IMR-90 (cell line): ENCODE measurements at regions not wholly inside any gene's neighbourhood (a gene's known extent, or its start where the extent isn't known, plus 50 kb on each side); places are given as distances from the start of the nearest gene placed in this dataset.
A peak's percentile ranks its signal among the peaks of the same experiment; 100 is the strongest.

Source experiments
- ATAC-seq: fragments of 200-7000 bp; cut with Tn5 transposase; 2 replicates; pipeline ENCODE4 v1.9.1; 2020; ENCODE audit warnings: low read depth, mild to moderate bottlenecking, moderate library complexity
- BruUV-seq: library from RNA; stranded (reverse); fragments of 400-500 nt; replicated peaks from 2 replicates; lab custom pipeline; 2021; lab: Mats Ljungman, UMichigan
- CTCF ChIA-PET: fragments of 300-600 bp; formaldehyde crosslinking; extraction: SDS; loops from one replicate; lab custom pipeline; 2021; ENCODE audit warnings: antibody characterized with exemption; lab: Yijun Ruan, JAX
- POLR2A ChIA-PET: fragments of 300-600 bp; sonication (Branson Sonifier 250); formaldehyde crosslinking; loops from one replicate; lab custom pipeline; 2022; ENCODE audit warnings: antibody characterized with exemption; ENCODE audit not compliant: unreplicated experiment; lab: Charles Lee
- DNase-seq: peaks from one replicate; pipeline ENCODE4 v3.0.0; 2013
- H2AFZ ChIP-seq: replicated peaks from 2 replicates; pipeline ENCODE3; 2013; ENCODE audit warnings: low read length, mild to moderate bottlenecking; ENCODE audit not compliant: poor library complexity
- H2AK5ac ChIP-seq: 2 replicates; pipeline ENCODE4 v1.6.1; 2013; ENCODE audit warnings: low read depth, low read length, inconsistent platforms
- H2AK9ac ChIP-seq: replicated peaks from 2 replicates; pipeline ENCODE3; 2013; ENCODE audit warnings: mild to moderate bottlenecking, low read depth, low read length, moderate library complexity; ENCODE audit not compliant: poor library complexity
- H2BK120ac ChIP-seq: 2 replicates; pipeline ENCODE4 v1.6.1; 2013; ENCODE audit warnings: low read depth, low read length, inconsistent platforms
- H2BK15ac ChIP-seq: 3 replicates; pipeline ENCODE4 v1.6.1; 2013; ENCODE audit warnings: low read depth, low read length, inconsistent platforms
- H2BK20ac ChIP-seq: 2 replicates; pipeline ENCODE4 v1.6.1; 2013; ENCODE audit warnings: low read depth, mild to moderate bottlenecking, inconsistent platforms, low read length, moderate library complexity
- H2BK5ac ChIP-seq: 2 replicates; pipeline ENCODE4 v1.6.1; 2013; ENCODE audit warnings: mild to moderate bottlenecking, low read depth, low read length, inconsistent platforms; ENCODE audit not compliant: poor library complexity, severe bottlenecking
- H3K14ac ChIP-seq: replicated peaks from 2 replicates; pipeline ENCODE4 v1.6.1; 2013; ENCODE audit warnings: low read depth, low read length, inconsistent platforms
- H3K18ac ChIP-seq: 2 replicates; pipeline ENCODE4 v1.6.1; 2013; ENCODE audit warnings: low read depth, low read length, control low read depth
- H3K23ac ChIP-seq: 2 replicates; pipeline ENCODE4 v1.6.1; 2013; ENCODE audit warnings: low read depth, low read length, inconsistent platforms
- H3K27ac ChIP-seq: 2 replicates; pipeline ENCODE4 v1.5.1; 2013; ENCODE audit warnings: mild to moderate bottlenecking, control low read depth, low read length; ENCODE audit not compliant: insufficient read depth
- H3K27me3 ChIP-seq: 2 replicates; pipeline ENCODE4 v1.6.1; 2013; ENCODE audit warnings: low read length; ENCODE audit not compliant: control insufficient read depth, insufficient read depth
- H3K36me3 ChIP-seq: 2 replicates; pipeline ENCODE4 v1.6.1; 2013; ENCODE audit warnings: low read length, mixed read lengths; ENCODE audit not compliant: control insufficient read depth, insufficient read depth
- H3K4ac ChIP-seq: 2 replicates; pipeline ENCODE4 v1.6.1; 2013; ENCODE audit warnings: low read depth, low read length, inconsistent platforms
- H3K4me1 ChIP-seq: 2 replicates; pipeline ENCODE4 v1.6.1; 2013; ENCODE audit warnings: low read length, mixed read lengths; ENCODE audit not compliant: control insufficient read depth, insufficient read depth
- H3K4me2 ChIP-seq: 2 replicates; pipeline ENCODE4 v1.6.1; 2013; ENCODE audit warnings: low read depth, mild to moderate bottlenecking, control low read depth, low read length, moderate library complexity
- H3K4me3 ChIP-seq: 2 replicates; pipeline ENCODE4 v1.5.1; 2013; ENCODE audit warnings: low read depth, mild to moderate bottlenecking, control low read depth, low read length, moderate library complexity; ENCODE audit not compliant: insufficient read depth
- H3K56ac ChIP-seq: 2 replicates; pipeline ENCODE4 v1.6.1; 2013; ENCODE audit warnings: low read length, inconsistent platforms; ENCODE audit not compliant: insufficient read depth; ENCODE audit errors: extremely low read depth
- H3K79me1 ChIP-seq, 2 experiments: 2 replicates each; pipeline ENCODE4 v1.6.1; 2013; ENCODE audit warnings: low read length in 2 of 2, inconsistent platforms in 1 of 2, low read depth in 1 of 2
- H3K9ac ChIP-seq: 2 replicates; pipeline ENCODE4 v1.6.1; 2013; ENCODE audit warnings: low read depth, low read length, control low read depth
- H3K9me1 ChIP-seq: 2 replicates; pipeline ENCODE4 v1.6.1; 2013; ENCODE audit warnings: low read length, inconsistent platforms; ENCODE audit not compliant: insufficient read depth
- H3K9me3 ChIP-seq: 2 replicates; pipeline ENCODE4 v1.6.1; 2013; ENCODE audit warnings: low read length; ENCODE audit not compliant: control insufficient read depth, insufficient read depth
- H4K20me1 ChIP-seq: 2 replicates; pipeline ENCODE4 v1.6.1; 2013; ENCODE audit warnings: low read length, inconsistent platforms; ENCODE audit not compliant: insufficient read depth
- H4K5ac ChIP-seq: 2 replicates; pipeline ENCODE4 v1.6.1; 2013; ENCODE audit warnings: mild to moderate bottlenecking, low read depth, low read length, control low read depth
- H4K8ac ChIP-seq, 2 experiments: 2 replicates each; pipeline ENCODE4 v1.6.1; 2013; ENCODE audit warnings: low read depth in 2 of 2, low read length in 2 of 2, control low read depth in 1 of 2, inconsistent platforms in 1 of 2
- H4K91ac ChIP-seq: 2 replicates; pipeline ENCODE4 v1.6.1; 2013; ENCODE audit warnings: low read depth, low read length, inconsistent platforms; ENCODE audit not compliant: insufficient read depth
- BHLHE40 ChIP-seq: fragments of 150-350 bp; IDR thresholded peaks from 2 replicates; pipeline ENCODE4 v1.6.1; 2016; ENCODE audit warnings: mild to moderate bottlenecking, low read depth, low read length
- CHD1 ChIP-seq: IDR thresholded peaks from 2 replicates; pipeline ENCODE4 v1.6.1; 2012; ENCODE audit warnings: low read depth, low read length, improper control_type of control experiment
- FOS ChIP-seq: fragments of 150-350 bp; IDR thresholded peaks from 2 replicates; pipeline ENCODE4 v1.6.1; 2016; ENCODE audit warnings: low read depth, low read length
- MXI1 ChIP-seq: IDR thresholded peaks from 2 replicates; pipeline ENCODE4 v1.6.1; 2012; ENCODE audit warnings: low read depth, mild to moderate bottlenecking, low read length, moderate library complexity, borderline replicate concordance
- NFE2L2 ChIP-seq: fragments of 150-350 bp; IDR thresholded peaks from 2 replicates; pipeline ENCODE4 v1.6.1; 2016; ENCODE audit warnings: low read depth, mild to moderate bottlenecking, low read length
- POLR2A ChIP-seq: IDR thresholded peaks from 2 replicates; pipeline ENCODE4 v1.6.1; 2012; ENCODE audit warnings: mild to moderate bottlenecking, low read depth, low read length
- RAD21 ChIP-seq: IDR thresholded peaks from 2 replicates; pipeline ENCODE4 v1.6.1; 2012; ENCODE audit warnings: low read length, improper control_type of control experiment
- RCOR1 ChIP-seq: IDR thresholded peaks from 2 replicates; pipeline ENCODE4 v1.6.1; 2012; ENCODE audit warnings: mild to moderate bottlenecking, low read length, improper control_type of control experiment; ENCODE audit not compliant: insufficient replicate concordance
- RFX5 ChIP-seq: IDR thresholded peaks from 2 replicates; pipeline ENCODE4 v1.8.0; 2012; ENCODE audit warnings: low read depth, mild to moderate bottlenecking, low read length, moderate library complexity
- SMC3 ChIP-seq: fragments of 150-350 bp; IDR thresholded peaks from 2 replicates; pipeline ENCODE4 v1.6.1; 2016; ENCODE audit warnings: low read depth, mild to moderate bottlenecking, antibody characterized with exemption, low read length, moderate library complexity
- WGBS, 2 experiments: methylation state at CpG; one replicate each; pipeline versions ENCODE4 v1.1.5 to v1.1.7; 2013; ENCODE audit warnings: missing lambda C conversion rate in 2 of 2; ENCODE audit not compliant: insufficient read length in 1 of 2; ENCODE audit errors: extremely low coverage in 2 of 2; 5-methylcytosine and 5-hydroxymethylcytosine counted together
- dilution Hi-C: fragments of 300-500 bp; cut with HindIII; formaldehyde crosslinking; loops from one replicate; pipeline ENCODE4 v1.14.3; 2018; ENCODE audit warnings: low sequenced_read_pairs; ENCODE audit not compliant: unreplicated experiment
- in situ Hi-C: fragments of 300-500 bp; cut with MboI; formaldehyde crosslinking; loops from 3 replicates; pipeline ENCODE4 v1.14.3; 2019; ENCODE audit warnings: low sequenced_read_pairs, inconsistent platforms, mixed read lengths
- intact Hi-C: fragments of 100-400 bp; cut with micrococcal nuclease; formaldehyde crosslinking; loops from 2 replicates; pipeline ENCODE4 v1.10.0; 2022
- TF ChIP-seq, protein P1 (sequence below): fragments of 150-350 bp; IDR thresholded peaks from 2 replicates; pipeline ENCODE4 v1.6.1; 2017; ENCODE audit warnings: mild to moderate bottlenecking, antibody characterized with exemption, low read length, low read depth
- TF ChIP-seq, protein P2 (sequence below): conservative IDR thresholded peaks from 2 replicates; pipeline ENCODE4 v1.5.1; 2012; ENCODE audit warnings: mild to moderate bottlenecking, low read depth, low read length, improper control_type of control experiment

DNA sequence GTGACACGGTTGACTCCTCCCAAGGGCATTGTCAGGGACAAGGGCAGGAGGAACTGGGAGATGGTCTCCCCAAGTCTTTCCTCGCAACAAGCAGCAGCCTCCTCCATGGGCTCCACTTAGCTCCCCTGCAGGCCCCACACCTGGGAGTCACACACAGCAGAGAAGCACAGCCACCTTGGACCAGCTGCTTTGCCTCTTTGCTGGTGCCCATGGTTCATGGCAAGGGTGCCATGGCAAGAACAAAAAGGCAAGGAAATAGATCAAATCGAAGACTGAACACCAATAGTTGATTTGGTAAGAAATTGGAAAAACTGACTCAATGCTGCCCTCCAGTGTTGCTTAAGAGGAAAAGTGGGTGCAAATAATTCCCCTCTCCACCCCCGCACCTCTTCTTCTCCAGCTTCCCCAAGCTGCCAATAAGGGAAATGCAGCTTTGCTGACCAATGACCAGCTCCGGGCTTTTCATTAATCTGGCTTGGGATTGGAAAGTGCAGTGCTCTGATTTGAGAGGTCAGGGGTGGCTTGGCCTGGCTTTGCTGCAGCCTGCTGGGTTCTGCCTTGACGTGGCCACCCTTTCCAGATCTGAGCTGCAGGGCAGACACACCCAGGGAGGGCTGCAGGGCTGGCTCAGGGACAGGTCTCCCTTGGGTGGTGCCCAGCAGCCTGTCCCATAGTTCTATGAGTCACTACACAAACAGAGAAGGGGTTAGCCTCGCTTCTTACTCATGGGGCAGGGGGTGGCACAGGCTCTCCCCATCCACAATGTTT, 162.0 kb downstream of the KLF13 start:
- ATAC-seq (peak; percentile 86), DNase-seq (peak; percentile 91)
- Histone ChIP-seq H3K4me1 (peaks cover 2% of the 10 kb centered on the region), H2AK9ac (peak overlapping the region; percentile 79), H3K9me1 (peaks cover 3% of the 10 kb centered on the region; the same call in 1 of the 2 replicates), H3K9ac (no peak overlapping the region; the same call in 1 of the 2 replicates), H3K14ac (no peak overlapping the region), H3K23ac (no peak overlapping the region), H2BK120ac (peak overlapping the region; percentile 90), H3K4me3 (no peak overlapping the region), H4K5ac (no peak overlapping the region), H3K36me3 (no peaks in the 10 kb centered on the region), H3K56ac (no peak overlapping the region), H4K20me1 (no peaks in the 10 kb centered on the region; the same call in 1 of the 2 replicates), H2AFZ (peak overlapping the region; percentile 88), H3K18ac (no peak overlapping the region), H4K91ac (peak overlapping the region; percentile 65; the same call in 1 of the 2 replicates), H2BK5ac (no peak overlapping the region), H2AK5ac (peak overlapping the region; percentile 86), H3K27ac (no peak overlapping the region), H3K9me3 (peaks cover 5% of the 10 kb centered on the region; the same call in 1 of the 2 replicates), H2BK20ac (peak overlapping the region; percentile 84), H3K4ac (peak overlapping the region; percentile 78; the same call in 1 of the 2 replicates), H4K8ac (no peak overlapping the region), H3K4me2 (no peak overlapping the region), H3K79me1 (no peaks in the 10 kb centered on the region), H2BK15ac (peak overlapping the region; percentile 40; the same call in 1 of the 3 replicates), H3K27me3 (peaks cover 8% of the 10 kb centered on the region; the same call in 1 of the 2 replicates)
- BruUV-seq = no TSS peak
- POLR2A ChIA-PET = interaction anchor here (0.5 kb wide), 1 partner anchor 92 kb away, joined by 4 read pairs; no protein-coding TSS in a partner anchor
- CTCF ChIA-PET = interaction anchor here (0.6 to 3.2 kb wide), 18 partner anchors 8 to 838 kb away, joined by 3 to 13 read pairs (median 4); no protein-coding TSS in a partner anchor
- intact Hi-C loops = loop anchor here (1.0 to 10.0 kb wide), 7 partner anchors 46 to 584 kb away; partner anchors contain the start of genes FAN1 and KLF13
- no CpG with 5 or more reads among the region's 7 CpGs for WGBS, 2 experiments
- in situ Hi-C loops = loop anchor here (5.0 to 25.0 kb wide), 4 partner anchors 124 to 826 kb away; partner anchors contain the start of gene KLF13
- no peak for TF ChIP-seq NFE2L2
- no peak for TF ChIP-seq POLR2A
- TF ChIP-seq RAD21 = peak; percentile 94
- TF ChIP-seq RCOR1 = peak; percentile 50
- TF ChIP-seq SMC3 = peak; percentile 81
- no peak for TF ChIP-seq CHD1
- TF ChIP-seq, protein P1, sequence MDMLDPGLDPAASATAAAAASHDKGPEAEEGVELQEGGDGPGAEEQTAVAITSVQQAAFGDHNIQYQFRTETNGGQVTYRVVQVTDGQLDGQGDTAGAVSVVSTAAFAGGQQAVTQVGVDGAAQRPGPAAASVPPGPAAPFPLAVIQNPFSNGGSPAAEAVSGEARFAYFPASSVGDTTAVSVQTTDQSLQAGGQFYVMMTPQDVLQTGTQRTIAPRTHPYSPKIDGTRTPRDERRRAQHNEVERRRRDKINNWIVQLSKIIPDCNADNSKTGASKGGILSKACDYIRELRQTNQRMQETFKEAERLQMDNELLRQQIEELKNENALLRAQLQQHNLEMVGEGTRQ = no peak
- no peak for TF ChIP-seq MXI1
- peak; percentile 69; the same call in 1 of the 2 replicates for TF ChIP-seq FOS
- TF ChIP-seq BHLHE40 = no peak
- TF ChIP-seq, protein P2, sequence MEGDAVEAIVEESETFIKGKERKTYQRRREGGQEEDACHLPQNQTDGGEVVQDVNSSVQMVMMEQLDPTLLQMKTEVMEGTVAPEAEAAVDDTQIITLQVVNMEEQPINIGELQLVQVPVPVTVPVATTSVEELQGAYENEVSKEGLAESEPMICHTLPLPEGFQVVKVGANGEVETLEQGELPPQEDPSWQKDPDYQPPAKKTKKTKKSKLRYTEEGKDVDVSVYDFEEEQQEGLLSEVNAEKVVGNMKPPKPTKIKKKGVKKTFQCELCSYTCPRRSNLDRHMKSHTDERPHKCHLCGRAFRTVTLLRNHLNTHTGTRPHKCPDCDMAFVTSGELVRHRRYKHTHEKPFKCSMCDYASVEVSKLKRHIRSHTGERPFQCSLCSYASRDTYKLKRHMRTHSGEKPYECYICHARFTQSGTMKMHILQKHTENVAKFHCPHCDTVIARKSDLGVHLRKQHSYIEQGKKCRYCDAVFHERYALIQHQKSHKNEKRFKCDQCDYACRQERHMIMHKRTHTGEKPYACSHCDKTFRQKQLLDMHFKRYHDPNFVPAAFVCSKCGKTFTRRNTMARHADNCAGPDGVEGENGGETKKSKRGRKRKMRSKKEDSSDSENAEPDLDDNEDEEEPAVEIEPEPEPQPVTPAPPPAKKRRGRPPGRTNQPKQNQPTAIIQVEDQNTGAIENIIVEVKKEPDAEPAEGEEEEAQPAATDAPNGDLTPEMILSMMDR = peak; percentile 99
- no peak for TF ChIP-seq RFX5
- dilution Hi-C loops = no loop called here
